CD4-positive, alpha-beta T cell treated with Interleukin-15 for 4 hours (primary cell): ENCODE measurements at regions not wholly inside any gene's neighbourhood (a gene's known extent, or its start where the extent isn't known, plus 50 kb on each side); places are given as distances from the start of the nearest gene placed in this dataset.

Experiments used
- DNase-seq: peaks from one replicate; pipeline ENCODE4 v3.0.0-alpha.2; 2020; ENCODE audit warnings: low spot score

DNA sequence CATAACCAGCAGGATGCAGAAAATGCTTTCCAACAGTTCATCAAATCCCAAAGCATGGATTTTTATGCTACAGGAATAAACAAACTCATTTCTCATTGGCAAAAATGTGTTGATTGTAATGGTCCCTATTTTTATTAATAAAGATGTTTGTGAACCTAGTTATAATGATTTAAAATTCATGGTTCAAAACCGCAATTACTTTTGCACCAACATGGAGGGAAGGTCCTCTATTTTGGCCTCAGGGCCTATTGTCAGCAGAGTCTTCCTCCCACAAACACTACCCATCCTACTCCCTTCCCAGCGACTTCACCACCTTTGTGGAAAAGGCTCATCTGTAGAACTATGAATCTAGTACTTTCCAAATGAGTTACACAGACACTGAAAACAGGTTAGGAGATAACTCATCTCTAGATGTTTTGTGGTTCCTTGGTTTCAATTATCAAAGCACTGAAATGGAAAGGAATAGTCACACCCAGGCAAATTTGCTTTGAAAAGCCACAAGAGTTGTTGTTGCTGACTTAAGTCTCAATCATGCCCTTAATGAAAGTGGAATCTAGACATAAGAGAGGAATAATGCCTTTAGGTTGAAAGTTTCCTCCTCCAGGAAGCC is 59.4 kb upstream of the FRMD4A start:
- peak; percentile 23 for DNase-seq

DNA sequence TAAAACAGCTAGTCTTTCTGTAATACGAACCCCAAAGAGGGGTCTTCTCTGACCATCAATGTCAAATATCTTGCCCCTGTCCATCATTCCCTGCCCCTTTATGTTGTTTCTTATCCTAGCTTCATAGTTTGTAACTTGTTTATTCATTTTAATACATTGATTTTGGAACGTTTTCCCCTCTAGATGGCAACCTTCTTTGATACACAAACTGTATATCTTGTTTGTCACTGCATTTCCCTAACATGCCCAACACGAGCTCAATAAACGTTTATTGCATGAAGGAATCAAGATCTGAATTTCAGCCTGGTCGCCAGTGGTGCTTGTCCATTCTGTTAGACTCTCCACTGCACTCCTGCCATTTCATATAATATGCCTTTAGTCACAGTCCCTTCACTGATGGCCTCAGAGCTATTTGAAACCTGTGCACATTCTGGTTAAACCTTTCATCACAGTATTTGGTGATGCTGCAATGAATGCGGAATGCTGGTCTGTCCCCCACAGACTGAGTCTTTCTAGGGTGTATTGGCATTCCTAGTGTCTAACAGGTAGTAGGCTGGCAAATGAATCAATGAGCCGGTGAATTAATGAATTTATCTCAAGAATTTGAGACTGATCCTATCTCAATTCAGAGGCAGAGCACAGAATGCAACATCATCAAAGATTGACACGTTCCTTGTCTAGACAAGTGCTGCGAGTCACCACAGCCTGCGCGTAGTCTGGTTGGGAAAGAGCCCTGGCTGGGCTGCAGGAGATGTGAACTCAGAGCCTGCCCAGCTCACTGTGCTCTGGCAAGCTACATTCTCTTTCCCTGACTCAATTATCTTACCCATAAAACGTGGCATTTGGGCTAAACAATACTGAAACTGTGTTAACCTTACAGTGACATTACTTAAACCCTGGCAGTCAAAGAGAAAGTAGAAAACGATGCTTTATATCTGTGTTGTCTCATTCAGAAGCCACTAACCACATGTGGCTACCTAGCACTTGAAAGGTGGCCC is 55.2 kb upstream of the FRMD4A start:
- no peak for DNase-seq

DNA sequence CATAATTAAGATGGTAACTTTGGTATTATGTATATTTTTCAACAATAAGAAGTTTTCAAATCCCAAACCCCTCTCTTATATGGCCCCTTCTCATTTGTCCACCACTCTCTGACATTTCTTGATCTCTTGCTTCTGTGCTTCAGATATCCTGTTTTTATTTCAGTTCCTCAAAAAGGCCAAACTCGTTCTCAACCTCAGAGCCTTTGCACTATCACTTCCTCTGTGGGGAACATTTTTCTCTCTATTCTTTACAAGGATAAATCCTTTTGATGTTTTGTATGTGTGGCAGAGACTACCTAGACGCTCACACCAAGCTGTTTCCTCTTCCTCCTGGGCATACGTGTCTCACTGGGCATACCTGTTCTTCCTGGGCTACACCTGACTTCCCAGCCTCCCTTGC is 54.2 kb upstream of the FRMD4A start:
- DNase-seq, result no peak

DNA sequence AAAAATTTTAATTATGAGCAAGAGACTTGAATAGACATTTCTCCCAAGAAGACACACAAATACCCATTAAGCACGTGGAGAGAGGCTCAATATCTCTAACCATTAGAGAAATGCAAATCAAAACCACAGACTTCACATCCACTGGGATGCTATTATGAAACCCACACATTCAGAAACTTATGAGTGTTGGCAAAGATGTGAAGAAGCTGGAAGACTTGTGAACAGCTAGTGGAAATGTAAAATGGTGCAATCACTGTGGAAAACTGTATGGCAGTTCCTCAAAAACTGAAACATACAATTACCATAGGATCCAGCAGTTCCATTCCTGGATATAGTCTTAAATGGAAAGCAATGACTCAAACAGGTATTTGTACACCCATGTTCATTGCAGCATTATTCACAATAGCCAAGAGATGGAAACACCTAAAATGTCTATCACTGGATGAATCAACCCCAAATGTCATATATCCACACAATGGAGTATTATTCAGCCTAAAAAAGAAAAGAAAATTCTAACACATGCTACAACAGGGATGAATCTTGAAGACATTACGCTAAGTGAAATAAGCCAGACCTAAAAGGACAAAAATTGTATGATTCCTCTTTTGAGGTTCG is 53.5 kb upstream of the FRMD4A start:
- DNase-seq, result no peak

DNA sequence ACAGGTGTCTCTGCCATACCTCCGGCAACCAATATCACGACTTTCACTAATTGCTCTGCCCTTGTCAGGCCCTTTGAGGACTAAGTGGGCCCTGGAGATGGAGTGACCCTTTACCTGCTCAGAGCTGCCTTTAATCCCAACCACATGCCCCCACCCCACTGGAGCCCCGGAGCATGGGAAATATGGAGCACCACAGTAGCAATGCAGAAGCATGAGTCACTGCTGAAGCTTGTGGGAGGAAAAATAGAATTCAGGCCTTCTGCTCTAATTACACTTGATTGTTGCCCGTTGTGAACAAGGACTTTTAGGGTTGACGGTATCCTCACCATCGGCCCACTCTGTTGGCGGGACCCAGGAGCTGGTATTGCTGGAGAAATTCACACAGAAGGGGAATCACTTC is 52.5 kb upstream of the FRMD4A start:
- no peak for DNase-seq

DNA sequence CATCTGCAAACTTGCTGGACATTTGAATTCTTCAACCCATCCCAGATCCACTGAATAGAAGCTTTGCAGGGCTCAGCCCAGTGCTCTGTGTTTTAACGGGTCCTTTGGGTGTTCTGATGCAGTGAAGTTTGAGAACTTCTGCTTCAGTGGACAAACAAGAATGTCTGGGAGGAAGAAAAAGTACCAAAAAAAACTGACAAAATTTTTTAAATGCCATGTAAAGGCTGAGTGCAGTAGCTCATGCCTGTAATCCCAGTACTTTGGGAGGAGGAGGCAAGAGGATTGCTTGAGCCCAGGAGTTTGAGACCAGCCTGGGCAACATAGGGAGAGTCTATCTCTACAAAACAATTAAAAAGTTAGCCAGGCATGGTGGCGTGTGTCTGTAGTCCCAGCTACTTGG is 51.8 kb upstream of the FRMD4A start:
- DNase-seq, result no peak

DNA sequence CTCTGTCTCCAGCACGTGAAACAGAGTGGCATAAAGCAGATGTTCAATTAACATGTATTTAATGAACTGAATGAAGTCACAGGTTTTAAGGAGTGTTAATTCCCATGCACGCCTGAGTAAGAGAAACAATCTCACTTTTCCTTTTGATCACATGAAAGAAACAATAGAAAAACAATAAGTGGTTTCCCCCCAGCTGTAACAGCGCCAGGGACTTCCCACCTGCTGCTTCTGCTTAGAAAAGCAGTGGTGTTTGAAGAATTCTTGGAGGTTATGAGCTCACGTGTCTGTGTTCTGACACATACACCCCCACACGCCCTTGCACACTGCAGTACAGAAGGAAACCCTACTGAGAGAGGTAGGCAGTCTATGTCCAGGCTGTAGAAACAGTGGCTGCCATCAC is 51.3 kb upstream of the FRMD4A start:
- DNase-seq, result peak; percentile 53

DNA sequence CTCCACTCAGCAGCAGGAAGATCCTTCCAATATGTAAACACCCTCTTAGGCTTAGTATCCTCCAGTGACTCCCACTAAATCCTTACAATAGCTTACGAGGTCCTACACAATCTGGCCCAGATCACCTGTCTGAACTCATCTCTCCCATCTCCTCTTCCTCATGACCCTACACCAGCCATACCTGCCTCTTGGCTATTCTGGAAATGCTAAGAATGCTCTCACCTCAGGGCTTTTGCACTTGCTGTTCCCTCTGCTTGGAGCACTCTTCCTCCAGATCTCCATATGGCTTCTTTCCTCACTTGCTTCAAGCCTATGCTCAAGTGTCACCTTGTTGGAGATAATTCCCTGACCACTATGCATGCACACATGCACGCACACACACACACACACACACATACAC is 50.8 kb upstream of the FRMD4A start:
- no peak for DNase-seq

DNA sequence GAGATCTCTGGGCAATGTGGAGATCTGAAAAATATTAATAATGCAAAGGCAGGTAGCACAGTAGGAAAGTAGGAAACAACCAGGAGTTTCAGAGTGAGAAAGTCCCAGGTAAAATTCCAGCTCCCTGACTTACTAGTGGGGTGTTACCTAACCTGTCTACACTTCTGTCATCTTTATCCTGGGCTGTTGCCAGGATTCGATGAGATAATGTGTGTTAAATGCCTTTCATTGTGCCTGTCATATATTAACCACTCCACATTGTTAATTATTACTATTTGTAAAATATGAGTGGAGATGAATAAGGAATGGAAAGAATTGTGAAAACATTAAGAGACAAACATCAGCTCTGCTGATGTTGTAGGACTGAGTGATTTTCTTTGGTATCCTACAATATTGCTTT is 50.0 kb upstream of the FRMD4A start:
- no peak for DNase-seq
